Activated T-cell treated with anti-CD3 and anti-CD28 coated beads, Interleukin-2, amount 50 U/mL, for 24 hours (primary cell): ENCODE measurements at regions not wholly inside any gene's neighbourhood (a gene's known extent, or its start where the extent isn't known, plus 50 kb on each side); places are given as distances from the start of the nearest gene placed in this dataset.
"Not testable (repeated sequence)": the region's sequence is repeated elsewhere in the genome, so short reads cannot be mapped to it uniquely, and the experiment has no call there.

ENCODE experiments used
- DNase-seq: peaks from one replicate; pipeline ENCODE4 v3.0.0-alpha.2; 2020
- H3K27ac Mint-ChIP-seq: 2 replicates; pipeline ENCODE4 v1.8.0; 2020; ENCODE audit warnings: mild to moderate bottlenecking, mixed read lengths
- H3K27me3 Mint-ChIP-seq: 2 replicates; pipeline ENCODE4 v1.8.0; 2020; ENCODE audit warnings: mixed read lengths
- H3K36me3 Mint-ChIP-seq: 2 replicates; pipeline ENCODE4 v1.8.0; 2020; ENCODE audit warnings: low read depth, mixed read lengths
- H3K4me1 Mint-ChIP-seq: 2 replicates; pipeline ENCODE4 v1.8.0; 2020; ENCODE audit warnings: low read depth, mixed read lengths
- H3K4me3 Mint-ChIP-seq: 2 replicates; pipeline ENCODE4 v1.8.0; 2020; ENCODE audit warnings: mild to moderate bottlenecking, moderate library complexity, mixed read lengths
- H3K9me3 Mint-ChIP-seq: 2 replicates; pipeline ENCODE4 v1.8.0; 2020; ENCODE audit warnings: mixed read lengths

GRCh38 chr7:106561151-106561550, 99.8 kb downstream of the CCDC71L start:
- no peaks in the 10 kb centered on the region for H3K36me3 Mint-ChIP-seq
- H3K4me1 Mint-ChIP-seq, result peaks cover 18% of the 10 kb centered on the region
- H3K27me3 Mint-ChIP-seq, result peaks cover 23% of the 10 kb centered on the region
- no peak for DNase-seq
- H3K4me3 Mint-ChIP-seq, result no peak overlapping the region
- peak overlapping the region; percentile 82 for H3K27ac Mint-ChIP-seq
- H3K9me3 Mint-ChIP-seq, result no peaks in the 10 kb centered on the region

DNA sequence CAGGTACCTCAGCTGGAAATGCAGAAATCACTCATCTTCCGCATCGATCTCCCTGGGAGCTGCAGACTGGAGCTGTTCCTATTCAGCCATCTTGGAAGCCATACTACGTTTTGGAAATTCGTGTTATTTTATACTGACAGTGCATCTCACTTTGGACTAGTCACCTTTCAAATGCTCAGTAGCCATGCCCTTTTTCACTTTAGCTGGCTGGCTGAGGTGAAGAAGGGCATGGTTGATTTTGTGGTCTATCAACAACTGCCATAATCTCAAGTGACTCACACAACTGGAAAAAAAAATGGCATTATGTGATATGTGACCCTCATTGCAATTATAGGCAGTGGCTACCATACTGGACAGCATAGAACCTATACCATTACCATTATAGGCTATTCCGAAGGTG, 100.5 kb downstream of the CCDC71L start:
- H3K4me3 Mint-ChIP-seq, result no peak overlapping the region
- no peak for DNase-seq

DNA sequence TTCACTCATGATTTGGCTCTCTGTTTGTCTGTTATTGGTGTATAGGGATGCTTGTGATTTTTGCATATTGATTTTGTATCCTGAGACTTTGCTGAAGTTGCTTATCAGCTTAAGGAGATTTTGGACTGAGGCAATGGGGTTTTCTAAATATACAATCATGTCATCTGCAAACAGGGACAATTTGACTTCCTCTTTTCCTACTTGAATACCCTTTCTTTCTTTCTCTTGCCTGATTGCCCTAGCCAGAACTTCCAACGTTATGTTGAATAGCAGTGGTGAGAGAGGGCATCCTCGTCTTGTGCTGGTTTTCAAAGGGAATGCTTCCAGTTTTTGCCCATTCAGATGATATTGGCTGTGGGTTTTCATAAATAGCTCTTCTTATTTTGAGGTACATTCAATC, 104.7 kb downstream of the CCDC71L start:
- H3K4me1 Mint-ChIP-seq, result peaks cover 11% of the 10 kb centered on the region
- peaks cover 18% of the 10 kb centered on the region for H3K27me3 Mint-ChIP-seq
- H3K27ac Mint-ChIP-seq, H3K9me3 Mint-ChIP-seq, DNase-seq, H3K36me3 Mint-ChIP-seq, H3K4me3 Mint-ChIP-seq: not testable (repeated sequence)

More for the DNA sequence above, 100.5 kb downstream of the CCDC71L start:
- no peaks in the 10 kb centered on the region for H3K9me3 Mint-ChIP-seq
- no peaks in the 10 kb centered on the region for H3K36me3 Mint-ChIP-seq
- H3K4me1 Mint-ChIP-seq, result peaks cover 18% of the 10 kb centered on the region
- H3K27me3 Mint-ChIP-seq, result peaks cover 23% of the 10 kb centered on the region
- no peak overlapping the region for H3K27ac Mint-ChIP-seq

GRCh38 chr7:106554623-106555022, 106.3 kb downstream of the CCDC71L start:
- H3K27ac Mint-ChIP-seq, DNase-seq, H3K9me3 Mint-ChIP-seq, H3K4me3 Mint-ChIP-seq, H3K4me1 Mint-ChIP-seq, H3K36me3 Mint-ChIP-seq: not testable (repeated sequence)
- peaks cover 17% of the 10 kb centered on the region for H3K27me3 Mint-ChIP-seq

GRCh38 chr7:106553446-106553836, 107.5 kb downstream of the CCDC71L start:
- Mint-ChIP-seq H3K36me3 (no peaks in the 10 kb centered on the region), H3K4me3 (no peak overlapping the region), H3K9me3 (peaks cover 8% of the 10 kb centered on the region), H3K4me1 (no peaks in the 10 kb centered on the region), H3K27ac (no peak overlapping the region), H3K27me3 (peaks cover 10% of the 10 kb centered on the region)
- no peak for DNase-seq

GRCh38 chr7:106552645-106553445, 108.1 kb downstream of the CCDC71L start:
- H3K27me3 Mint-ChIP-seq, result peaks cover 10% of the 10 kb centered on the region
- no peak for DNase-seq
- no peaks in the 10 kb centered on the region for H3K4me1 Mint-ChIP-seq
- H3K36me3 Mint-ChIP-seq, result no peaks in the 10 kb centered on the region
- no peak overlapping the region for H3K4me3 Mint-ChIP-seq
- peaks cover 8% of the 10 kb centered on the region for H3K9me3 Mint-ChIP-seq
- H3K27ac Mint-ChIP-seq, result no peak overlapping the region

- Mint-ChIP-seq H3K4me3 (no peak overlapping the region), H3K27me3 (peaks cover 5% of the 10 kb centered on the region), H3K4me1 (no peaks in the 10 kb centered on the region), H3K36me3 (no peaks in the 10 kb centered on the region), H3K27ac (no peak overlapping the region), H3K9me3 (peaks cover 8% of the 10 kb centered on the region)
- DNase-seq, result no peak
Measured at GRCh38 chr7:106551936-106552335, 109.0 kb downstream of the CCDC71L start.

DNA sequence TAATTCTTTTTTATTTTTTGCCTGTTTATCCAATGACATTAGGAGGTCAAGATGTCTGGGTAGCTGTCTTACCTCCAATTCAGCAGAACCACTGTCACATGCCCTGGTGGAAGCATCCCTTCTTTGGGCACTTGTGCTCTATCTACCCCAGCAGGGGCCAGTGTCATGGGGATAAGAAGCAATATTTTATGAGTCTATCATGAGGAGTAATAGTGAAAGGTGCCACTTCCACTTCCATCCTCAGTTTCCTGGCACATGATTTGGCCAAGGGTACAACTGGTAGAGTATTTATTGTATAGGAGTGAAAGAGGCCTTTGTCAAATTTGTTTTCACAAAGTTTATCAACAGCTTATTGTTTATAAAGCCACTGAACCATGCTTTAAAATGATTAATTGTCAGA, 112.5 kb downstream of the CCDC71L start:
- Mint-ChIP-seq H3K9me3 (peaks cover 3% of the 10 kb centered on the region), H3K36me3 (no peaks in the 10 kb centered on the region), H3K27me3 (no peaks in the 10 kb centered on the region), H3K4me1 (peaks cover 8% of the 10 kb centered on the region), H3K4me3 (no peak overlapping the region), H3K27ac (no peak overlapping the region)
- DNase-seq, result no peak

DNA sequence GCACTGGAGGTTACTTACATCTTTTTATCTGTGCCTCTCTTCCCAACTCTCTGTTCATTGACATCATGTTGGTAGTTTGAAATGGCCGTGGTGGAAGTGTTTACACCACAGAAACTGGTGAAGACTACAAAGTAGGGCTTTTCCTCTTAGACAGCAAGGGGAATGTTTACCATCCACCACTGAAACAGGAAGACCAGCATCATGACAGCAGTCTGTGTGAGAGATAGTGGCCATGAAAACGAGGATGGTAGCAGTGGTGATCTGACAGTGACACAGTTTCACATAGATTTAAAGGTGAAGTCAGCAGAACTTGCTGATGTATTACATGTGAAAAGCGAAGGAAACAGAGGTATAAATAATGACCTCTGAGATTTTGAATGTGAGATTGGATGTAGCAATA, 115.7 kb downstream of the CCDC71L start:
- H3K4me3 Mint-ChIP-seq, result no peak overlapping the region
- no peak for DNase-seq
- H3K36me3 Mint-ChIP-seq, result no peaks in the 10 kb centered on the region
- H3K27ac Mint-ChIP-seq, result no peak overlapping the region
- no peaks in the 10 kb centered on the region for H3K9me3 Mint-ChIP-seq
- no peaks in the 10 kb centered on the region for H3K27me3 Mint-ChIP-seq
- H3K4me1 Mint-ChIP-seq, result peaks cover 17% of the 10 kb centered on the region

DNA sequence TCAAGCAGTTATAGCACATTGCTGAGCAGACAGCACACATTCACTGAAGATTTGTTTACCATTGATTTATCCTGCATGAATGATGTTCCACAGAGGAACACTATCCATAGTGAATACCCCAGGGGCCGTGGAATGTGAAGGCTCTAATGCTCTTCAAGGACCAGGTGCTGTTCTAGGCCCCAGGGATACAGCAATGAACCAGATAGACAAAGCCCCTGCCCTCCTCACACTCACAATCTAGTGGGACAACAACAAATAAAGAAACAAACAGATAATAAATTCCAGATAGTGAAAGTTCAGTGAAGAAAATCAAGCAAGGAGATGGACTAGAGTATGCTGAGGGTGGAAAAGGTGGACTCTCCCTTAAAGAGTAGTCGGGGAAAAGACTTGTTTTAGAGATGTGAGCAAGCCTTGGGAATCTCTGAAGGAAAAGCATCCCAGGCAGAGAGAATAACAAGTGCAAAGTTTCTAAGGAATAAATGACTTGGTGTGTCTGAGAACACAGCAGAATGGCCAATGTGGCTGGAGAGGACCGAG, 117.7 kb downstream of the CCDC71L start:
- H3K4me1 Mint-ChIP-seq, result peaks cover 17% of the 10 kb centered on the region
- H3K27ac Mint-ChIP-seq, result no peak overlapping the region
- no peaks in the 10 kb centered on the region for H3K9me3 Mint-ChIP-seq
- no peak for DNase-seq
- no peaks in the 10 kb centered on the region for H3K36me3 Mint-ChIP-seq
- no peaks in the 10 kb centered on the region for H3K27me3 Mint-ChIP-seq
- no peak overlapping the region for H3K4me3 Mint-ChIP-seq

DNA sequence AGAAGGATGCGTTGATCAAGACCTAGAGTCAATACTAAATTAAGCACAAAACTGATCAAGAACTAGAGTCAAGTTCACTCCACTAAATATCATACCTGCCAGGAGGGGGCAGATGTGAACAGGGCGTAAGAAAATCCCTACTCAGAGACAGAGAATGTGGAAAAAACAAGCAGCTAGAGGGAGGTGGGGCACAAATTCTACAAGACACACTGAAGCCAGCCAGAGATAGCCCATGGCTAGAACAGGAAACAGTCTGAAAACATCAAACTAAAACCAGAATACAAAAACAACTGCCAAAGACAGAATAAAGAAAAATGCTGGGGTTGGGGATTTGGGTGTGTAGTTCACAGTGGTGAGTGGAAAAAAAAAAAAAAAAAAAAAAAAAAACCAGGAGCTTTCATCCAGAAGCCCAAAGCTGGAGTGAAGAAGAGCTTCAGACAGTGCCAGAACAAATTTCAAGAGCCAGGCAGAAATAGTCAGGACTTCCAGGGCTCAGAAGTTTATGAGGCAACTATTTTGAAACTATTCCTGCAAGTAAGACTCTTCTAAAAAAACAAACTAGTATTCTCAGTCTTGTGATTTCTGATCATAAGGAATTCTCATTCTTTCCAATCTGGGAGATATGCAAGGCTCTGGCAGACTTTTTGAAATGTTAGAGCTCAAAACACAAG, 118.3 kb downstream of the CCDC71L start:
- Mint-ChIP-seq H3K4me3 (no peak overlapping the region), H3K9me3 (no peaks in the 10 kb centered on the region), H3K27me3 (no peaks in the 10 kb centered on the region), H3K27ac (no peak overlapping the region), H3K36me3 (no peaks in the 10 kb centered on the region), H3K4me1 (peaks cover 20% of the 10 kb centered on the region)
- no peak for DNase-seq

- no peak for DNase-seq
- Mint-ChIP-seq H3K9me3 (no peaks in the 10 kb centered on the region), H3K27me3 (no peaks in the 10 kb centered on the region), H3K4me3 (no peak overlapping the region), H3K4me1 (peaks cover 18% of the 10 kb centered on the region), H3K36me3 (no peaks in the 10 kb centered on the region), H3K27ac (no peak overlapping the region)
Measured at GRCh38 chr7:106538638-106539037, 122.3 kb downstream of the CCDC71L start.

- Mint-ChIP-seq H3K4me1 (peaks cover 8% of the 10 kb centered on the region), H3K9me3 (no peaks in the 10 kb centered on the region), H3K4me3 (no peak overlapping the region), H3K27ac (no peak overlapping the region), H3K36me3 (no peaks in the 10 kb centered on the region), H3K27me3 (no peaks in the 10 kb centered on the region)
- DNase-seq, result no peak
Measured at GRCh38 chr7:106537119-106537518, 123.8 kb downstream of the CCDC71L start.

DNA sequence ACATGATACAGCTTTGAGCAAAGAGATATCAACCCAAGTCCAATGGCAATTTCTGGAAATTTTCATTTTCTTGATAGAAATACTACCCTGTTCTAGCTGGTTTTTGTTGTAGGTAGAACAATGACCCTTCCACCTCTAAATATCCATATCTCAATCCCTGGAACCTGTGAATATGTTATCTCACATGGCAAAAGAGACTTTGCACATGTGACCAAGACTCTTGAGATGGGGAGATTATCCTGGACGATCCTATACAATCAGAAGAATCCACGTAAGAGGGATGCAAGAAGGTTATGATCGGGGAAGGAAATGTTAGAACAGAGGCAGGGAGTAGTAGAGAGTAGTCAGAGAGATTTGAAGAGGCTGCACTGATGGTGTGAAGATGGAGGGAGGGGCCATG, 124.9 kb downstream of the CCDC71L start:
- H3K36me3 Mint-ChIP-seq, result no peaks in the 10 kb centered on the region
- H3K9me3 Mint-ChIP-seq, result no peaks in the 10 kb centered on the region
- H3K27ac Mint-ChIP-seq, result no peak overlapping the region
- H3K27me3 Mint-ChIP-seq, result no peaks in the 10 kb centered on the region
- H3K4me3 Mint-ChIP-seq, result no peak overlapping the region
- peaks cover 8% of the 10 kb centered on the region for H3K4me1 Mint-ChIP-seq
- no peak for DNase-seq

DNA sequence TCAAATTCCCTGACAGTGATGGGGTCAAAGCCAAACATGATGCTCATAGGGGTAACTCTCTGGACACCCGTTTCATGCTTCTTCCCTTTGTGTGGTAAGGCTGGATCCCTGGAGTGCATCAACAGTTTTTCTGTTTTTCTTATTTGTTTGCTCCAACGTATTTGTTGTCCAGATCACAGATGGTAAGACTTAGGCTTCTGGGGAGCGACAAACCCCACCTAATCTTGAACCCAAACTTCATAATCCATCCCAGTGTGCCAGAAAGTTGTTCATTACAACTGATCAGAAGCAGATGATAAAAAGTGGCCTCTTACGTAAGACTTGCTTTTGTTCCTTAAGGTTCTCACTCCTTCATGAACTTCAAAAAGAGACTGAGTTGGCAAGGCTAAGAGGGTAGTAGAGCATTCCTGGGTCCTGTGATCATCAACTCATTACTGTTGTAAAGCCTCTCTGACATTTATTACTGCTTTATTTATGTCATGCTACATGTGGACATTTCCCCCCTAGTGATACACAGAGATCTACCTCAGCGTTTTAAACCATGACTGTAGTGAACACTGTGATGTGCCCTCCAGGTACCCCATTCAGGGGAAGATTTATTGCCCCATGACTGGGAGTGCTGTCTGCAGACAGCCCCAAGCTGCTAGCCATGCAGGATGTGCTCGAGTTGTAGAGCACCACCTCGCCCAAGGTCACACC, 125.6 kb downstream of the CCDC71L start:
- Mint-ChIP-seq H3K9me3 (no peaks in the 10 kb centered on the region), H3K27me3 (no peaks in the 10 kb centered on the region), H3K27ac (no peak overlapping the region), H3K4me3 (no peak overlapping the region), H3K4me1 (peaks cover 8% of the 10 kb centered on the region), H3K36me3 (no peaks in the 10 kb centered on the region)
- DNase-seq, result no peak
